ENCODE measurements at regions not wholly inside any gene's neighbourhood (a gene's known extent, or its start where the extent isn't known, plus 50 kb on each side); places are given as distances from the start of the nearest gene placed in this dataset.

DNA sequence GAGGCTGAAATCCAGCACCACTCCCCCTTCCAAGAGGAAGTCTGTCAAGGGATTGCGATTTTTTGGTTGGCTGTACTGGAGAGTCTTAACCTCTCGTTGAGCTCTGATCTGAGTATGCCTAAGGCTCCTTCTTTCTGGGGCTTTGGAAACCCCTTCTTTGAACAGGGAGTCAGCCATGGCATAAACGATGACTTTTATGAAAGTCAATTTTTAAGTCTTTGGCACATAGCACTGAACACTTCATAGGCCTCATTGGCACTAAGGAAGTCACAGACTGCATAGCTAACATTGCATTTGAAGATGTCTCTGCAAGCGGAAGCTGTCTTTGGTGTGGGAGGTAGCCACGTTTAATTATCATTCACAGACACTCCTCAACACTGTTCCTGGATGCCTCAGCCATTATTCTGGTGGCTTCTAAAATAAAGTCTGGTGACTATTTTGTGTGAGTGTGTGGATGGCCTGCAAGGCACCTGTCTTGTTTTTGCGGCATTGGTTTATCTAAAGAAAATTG, 148.2 kb upstream of the NCK2 start:
- no peak for DNase-seq (ENCODE audit: extremely low read depth, low read depth)

DNA sequence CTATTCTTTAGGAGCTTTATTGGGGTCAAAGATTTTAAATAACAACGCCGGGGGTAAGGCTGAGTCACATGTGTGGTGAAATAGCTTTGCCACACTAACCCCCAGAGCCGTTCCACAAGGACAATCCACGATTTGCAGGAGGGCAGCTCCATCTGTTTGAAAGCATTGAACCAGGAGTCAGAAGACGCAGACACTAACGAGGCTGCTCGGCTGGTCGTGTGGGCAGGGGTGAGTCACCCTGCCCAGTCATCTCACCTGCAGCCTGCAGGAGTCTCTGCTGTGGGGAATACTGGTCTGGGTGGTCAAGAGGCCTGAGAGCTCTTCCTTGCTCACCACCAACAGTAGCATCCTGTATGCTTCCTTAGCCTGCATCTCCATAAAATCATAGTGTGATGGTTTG, 149.2 kb upstream of the NCK2 start:
- DNase-seq (ENCODE audit: extremely low read depth, low read depth): no peak

DNA sequence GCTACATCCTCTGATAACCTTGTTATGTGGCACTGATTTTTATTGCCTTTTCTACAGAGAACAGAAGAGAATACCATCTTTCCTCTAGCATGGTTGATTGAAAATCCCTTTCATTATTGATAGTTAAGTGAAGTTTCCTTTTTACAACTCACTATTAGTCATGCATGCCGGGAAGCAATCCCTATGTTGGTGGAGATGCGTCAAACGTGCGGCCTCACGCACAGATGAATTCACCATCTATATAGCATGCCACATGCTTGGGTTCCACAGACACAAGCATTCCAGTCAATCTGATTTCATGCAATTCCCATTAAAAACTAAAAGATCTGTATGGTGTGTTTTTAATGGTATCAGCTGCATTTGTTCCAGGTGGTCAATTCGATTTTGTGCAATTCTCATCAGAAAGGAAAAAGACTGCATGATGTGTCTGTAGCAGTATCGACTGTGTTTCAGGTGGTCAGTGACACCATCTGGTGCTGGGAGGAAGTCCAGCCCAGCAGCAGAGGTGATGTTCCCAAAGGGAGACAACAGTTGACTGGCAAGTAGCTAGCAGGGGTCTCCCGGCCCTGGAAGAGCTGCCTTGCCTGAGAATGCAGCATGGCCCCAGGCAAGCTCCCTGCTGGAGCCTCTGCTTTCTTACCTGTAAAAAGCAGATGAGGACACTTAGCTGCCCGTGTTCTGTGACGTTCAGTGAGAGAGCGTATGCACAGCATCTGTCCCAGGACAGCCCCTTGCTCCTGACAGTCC, 151.3 kb upstream of the NCK2 start:
- no peak for DNase-seq (ENCODE audit: extremely low read depth, low read depth)

DNA sequence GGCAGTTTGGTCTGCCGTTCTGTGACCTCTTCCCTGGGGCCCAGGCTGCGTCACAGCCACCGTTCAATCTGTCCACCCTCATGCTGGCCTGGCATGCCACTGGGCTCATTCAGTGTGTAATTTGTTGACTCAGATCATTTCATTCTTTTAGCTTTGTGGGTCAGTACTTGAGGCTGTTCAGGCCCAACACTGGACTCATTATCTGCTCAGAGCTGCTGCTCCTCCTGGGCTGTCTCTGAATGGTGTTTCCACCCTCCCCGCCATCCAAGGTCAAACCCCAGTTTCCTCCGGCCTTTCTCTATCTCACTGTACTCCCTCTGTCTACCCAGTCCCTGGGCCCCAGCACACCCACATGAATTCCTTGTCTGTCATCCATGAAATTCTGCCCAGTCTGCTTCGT, 152.4 kb upstream of the NCK2 start:
- DNase-seq (ENCODE audit: extremely low read depth, low read depth): no peak

DNA sequence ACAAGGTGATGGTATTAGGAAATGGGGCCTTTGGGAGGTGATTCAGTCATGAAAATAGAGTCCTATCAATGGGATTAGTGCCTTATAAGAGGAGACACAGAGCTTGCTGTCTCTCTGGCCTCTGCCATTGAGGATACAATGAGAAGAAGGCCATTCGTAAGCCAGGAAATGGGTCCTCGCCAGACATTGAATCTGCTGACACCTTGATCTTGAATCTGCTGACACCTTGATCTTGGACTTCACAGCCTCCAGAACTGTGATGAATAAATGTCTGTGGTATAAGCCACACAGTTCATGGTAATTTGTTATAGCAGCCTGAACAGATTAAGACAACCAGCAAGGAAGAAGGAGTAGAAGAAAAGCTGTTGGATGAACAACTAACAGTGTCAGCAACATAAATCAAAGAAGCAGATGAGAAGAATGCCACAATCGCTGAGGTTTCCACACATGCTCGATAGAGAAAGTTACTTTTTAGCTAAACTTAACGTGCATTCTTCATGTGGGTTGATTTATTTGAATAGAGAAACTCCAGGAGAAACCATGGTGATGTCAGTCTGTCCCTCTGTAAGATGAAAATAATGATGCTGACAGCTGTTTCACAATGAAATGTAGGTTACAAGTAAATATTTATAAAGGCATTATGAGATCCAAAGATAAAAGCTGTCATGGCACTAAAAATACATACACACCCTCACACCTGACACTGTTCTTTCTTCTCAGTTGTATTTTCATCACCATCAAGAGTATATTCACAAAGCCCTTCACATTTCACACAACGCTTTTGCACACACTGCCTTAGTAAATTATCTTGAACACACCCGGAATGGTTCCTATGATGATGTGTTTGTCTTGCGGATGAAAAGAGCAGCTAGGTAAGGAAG, 153.7 kb upstream of the NCK2 start:
- no peak for DNase-seq (ENCODE audit: extremely low read depth, low read depth)

DNA sequence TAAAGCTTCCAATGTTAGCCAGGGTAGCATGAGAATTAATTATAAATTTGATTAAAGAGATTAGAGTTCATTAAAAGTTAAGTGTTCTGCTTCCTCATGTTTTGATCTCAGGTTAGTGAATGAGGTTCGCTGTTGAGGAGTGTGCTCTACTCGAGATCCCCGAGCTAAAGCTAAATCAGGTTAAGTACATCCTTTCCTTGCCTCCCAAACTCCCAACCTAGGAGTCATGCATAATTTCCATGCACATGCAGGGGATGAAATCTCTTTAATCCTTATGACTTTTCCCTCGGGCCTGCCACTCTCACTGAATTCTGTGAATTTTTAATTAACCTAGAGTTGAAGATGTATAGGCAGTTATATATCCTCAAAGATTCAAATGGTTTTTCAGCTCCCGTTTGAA, 156.1 kb upstream of the NCK2 start:
- DNase-seq (ENCODE audit: extremely low read depth, low read depth): no peak

DNA sequence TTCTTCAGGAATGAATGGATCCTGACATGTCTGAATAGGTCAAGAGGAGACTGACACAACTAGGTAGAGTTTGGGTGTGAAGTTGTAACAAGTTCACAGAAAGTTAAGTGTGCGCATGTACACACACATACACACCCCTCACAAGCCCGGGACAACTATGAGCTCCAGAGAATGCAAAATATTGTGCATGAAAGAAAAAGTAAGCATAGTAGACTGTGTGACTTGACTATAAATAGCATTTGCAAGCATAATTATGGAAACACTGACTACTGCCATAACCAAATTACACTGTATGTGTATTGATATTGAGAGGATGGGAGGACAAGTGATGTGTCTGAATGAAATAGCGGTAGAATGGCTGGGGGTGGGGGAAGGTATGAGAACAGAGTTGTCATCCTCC, 157.1 kb upstream of the NCK2 start:
- DNase-seq (ENCODE audit: extremely low read depth, low read depth): no peak

DNA sequence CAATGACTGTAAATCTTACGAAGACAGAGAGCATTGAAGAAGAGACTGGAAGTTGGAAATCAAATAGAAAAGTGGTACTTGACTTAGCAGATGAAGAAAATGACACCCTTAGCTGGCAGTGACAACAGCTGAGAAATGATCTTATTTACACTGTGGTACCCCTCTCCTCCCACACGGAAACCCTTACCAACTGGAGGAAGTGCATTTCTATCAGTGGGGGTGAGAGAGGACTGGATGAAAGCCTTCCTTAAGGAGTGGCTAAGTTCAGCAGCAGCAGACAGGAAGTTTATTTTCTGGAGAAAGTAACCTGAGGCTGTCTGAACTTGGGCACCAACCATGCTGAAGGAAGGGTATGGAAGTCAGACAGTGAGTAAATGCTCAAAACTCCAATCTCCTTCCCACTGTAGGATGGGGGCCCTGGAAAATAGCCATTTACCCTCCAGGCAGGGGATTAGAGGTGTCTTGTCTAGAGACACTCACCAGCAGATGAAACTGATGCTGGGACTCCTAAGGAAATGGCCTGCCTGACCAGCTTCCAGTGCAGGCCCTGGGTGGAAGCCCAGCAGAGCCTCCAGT, 160.2 kb upstream of the NCK2 start:
- no peak for DNase-seq (ENCODE audit: extremely low read depth, low read depth)

DNA sequence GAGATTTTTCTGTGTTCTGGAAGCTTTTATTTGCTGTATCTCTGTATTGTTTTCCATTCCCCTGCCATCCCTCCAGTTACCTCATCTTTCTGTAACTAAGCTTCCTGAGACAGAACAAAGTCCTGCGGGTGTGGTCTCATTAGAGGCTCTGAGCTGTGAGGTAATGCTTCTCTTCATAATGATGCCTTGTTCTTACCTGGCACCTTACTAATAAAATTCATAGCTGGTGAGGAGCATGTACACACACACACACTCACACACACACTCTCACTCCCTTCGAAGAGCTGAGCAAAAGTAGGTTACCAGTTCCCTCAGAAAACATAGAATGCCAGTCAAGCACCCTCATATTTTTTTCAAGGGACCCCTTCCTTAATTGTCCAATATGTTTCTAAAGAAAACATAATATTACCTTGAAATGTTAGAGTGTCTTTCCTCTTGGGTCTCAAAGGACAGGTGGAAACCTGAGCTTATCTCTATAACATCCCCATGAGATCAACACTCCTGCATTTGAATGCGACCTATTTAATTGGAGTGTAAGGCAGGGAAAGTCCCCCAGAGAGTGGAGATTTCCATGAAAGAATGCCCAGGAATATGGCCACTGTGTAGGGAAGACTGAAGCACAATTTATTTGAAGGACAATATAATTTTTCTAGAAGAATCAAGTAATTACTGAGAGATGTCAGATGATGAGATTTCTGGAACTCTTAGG, 161.6 kb upstream of the NCK2 start:
- no peak for DNase-seq (ENCODE audit: extremely low read depth, low read depth)

DNA sequence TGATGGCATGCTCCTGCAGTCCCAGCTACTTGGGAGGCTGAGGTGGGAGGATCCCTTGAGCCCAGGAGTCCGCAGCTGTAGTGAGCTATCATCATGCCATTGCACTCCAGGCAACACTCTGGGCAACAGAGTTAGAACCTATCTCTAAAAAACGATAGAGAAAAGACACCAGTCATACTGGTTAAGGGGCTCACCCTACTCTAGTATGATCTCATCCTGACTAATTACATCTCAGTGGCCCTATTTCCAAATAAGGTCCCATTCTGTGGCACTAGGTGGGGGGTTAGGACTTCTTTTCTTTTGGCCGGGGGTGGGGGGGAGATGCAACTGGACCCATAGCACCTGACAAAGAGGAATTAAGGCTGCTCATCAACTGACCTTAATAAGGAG, 163.2 kb upstream of the NCK2 start:
- no peak for DNase-seq (ENCODE audit: extremely low read depth, low read depth)

DNA sequence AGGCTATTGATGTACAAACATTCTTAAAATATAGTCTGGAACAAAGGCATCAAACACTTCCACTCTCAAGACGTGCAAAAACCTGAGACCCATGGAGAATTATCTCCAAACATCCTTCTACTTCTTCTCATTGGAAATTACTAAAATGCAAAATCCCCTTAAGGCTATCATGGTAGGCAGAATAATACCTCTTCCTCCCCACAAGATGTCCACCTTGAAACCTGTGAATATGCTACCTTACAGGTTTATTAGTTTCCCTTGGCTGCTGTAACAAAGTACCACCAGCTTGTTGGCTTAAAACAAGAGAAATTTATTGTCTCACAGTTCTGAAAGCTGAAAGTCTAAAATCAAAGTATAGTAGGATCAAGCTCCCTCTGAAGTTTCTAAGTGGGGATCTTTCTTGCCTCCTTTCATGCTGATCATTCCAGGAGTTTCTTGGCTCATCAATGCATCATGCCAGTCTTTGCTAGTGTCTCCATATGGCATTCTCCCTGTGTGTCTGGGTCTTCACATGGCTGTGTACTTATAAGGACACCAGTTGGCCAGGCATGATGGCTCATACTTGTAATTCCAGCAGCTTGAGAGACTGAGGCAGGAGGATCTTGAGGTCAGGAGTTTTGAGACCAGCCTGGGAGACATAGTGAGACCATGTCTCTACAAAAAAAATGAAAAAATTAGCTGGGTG, 163.7 kb upstream of the NCK2 start:
- no peak for DNase-seq (ENCODE audit: extremely low read depth, low read depth)

DNA sequence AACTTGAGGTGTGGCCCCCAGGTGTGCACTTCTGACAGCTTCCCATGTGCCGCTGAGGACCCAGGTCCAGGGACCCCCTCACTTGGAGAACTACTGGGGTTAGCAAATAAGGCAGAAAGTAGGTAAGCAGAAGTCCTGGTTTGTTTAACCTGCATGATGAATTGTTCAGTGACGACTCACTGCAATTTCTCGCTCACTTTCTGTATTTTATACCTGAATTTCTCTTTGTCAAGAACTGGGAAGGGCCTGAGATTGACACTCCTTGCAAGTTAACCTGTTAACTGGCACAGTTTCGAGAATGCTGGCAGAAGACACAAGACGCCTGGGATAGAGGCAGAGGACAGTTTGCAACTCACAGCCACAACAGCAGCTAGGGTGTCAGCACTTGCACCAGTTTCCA, 164.5 kb upstream of the NCK2 start:
- no peak for DNase-seq (ENCODE audit: extremely low read depth, low read depth)

DNA sequence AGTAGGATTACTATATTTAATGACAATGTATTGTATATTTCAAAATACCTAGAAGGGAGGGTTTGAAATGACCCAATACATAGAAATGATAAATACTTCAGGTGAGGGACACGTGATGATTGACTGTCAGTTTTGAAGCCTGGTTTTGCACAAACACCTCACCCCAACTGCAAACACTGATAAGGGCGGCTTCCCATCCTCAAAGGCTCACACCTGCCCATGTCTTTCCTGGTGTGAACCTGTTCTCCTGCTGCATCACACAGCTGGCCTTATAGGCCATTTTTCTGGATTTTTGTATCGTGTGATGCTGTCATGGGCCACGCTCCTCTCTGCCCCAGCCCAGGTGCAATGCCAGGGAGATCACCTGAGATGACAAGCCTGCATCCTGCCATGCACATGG, 166.5 kb upstream of the NCK2 start:
- no peak for DNase-seq (ENCODE audit: extremely low read depth, low read depth)

DNA sequence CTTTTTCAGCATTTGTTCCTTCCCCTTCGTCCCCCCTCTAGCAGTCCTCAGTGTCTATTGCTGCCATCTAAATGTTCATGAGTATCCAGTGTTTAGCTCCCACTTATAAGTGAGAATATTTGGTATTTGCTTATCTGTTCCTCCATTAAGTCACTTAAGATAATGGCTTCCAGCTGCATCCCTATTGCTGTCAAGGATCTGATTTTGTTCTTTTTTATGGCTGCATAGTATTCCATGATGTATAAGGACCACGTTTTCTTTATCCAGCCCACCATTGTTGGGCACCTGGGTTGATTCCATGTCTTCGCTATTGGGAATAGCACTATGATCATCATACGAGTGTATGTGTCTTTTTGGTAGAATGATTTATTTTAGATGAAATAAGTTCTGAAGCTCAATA, 166.9 kb upstream of the NCK2 start:
- no peak for DNase-seq (ENCODE audit: extremely low read depth, low read depth)

DNA sequence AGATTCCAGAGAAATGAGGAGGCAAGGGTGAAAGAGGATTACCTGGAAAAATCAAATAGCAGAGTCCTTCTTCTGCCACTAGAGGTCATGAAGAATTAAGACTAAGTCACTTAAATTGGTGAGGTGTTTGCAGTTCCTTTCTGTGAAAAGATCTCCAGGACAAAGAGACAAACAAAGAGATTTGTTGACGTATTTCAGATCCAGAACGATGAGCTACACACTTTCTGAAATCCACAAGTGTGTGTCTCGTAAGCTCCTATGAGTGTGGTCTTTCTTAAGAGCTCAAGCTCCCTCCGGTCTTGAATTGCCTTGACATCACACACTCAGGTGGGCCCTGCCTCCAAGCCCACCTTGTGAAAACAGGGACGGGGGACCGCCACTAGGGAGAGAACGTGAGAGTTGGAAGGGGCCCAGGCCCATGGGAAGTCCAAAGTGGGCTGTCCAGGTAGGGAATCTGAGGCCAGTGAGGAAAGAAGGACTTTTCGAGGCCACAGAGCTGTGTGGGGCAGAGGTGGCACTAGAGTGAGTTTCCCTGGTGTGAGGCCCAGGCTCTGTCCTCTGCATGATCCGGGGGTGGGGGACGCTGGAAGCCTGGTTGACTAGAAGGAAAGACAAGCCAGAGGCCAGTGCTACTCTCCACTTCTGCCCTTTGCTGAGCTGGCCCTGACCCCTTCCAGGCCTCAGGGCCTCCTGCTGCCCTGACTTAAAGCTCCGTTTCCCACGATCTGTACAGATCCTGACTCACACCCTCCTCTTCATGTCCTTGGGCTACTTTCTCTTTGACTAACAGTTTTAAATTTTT, 168.1 kb upstream of the NCK2 start:
- peak; percentile 6 for DNase-seq (ENCODE audit: extremely low read depth, low read depth)

DNA sequence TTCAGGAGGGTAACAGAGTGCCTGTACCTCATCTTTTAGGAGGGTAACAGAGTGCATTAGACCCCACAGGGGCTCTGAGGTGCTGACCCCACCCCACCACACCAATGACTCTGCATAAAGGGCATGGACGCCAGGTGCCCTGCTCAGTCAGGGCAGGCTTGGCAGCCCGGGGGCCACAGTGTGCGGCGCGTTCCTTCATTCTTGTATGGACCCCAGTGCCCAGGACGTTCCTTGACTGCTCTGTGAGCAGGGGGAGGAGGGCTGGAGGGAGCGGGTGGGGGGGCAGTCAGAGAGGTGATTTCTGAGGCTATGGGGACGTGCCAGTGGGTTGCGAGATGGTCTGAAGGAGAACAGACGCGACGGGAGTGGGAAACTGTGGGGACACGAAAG, 168.7 kb upstream of the NCK2 start:
- DNase-seq (ENCODE audit: extremely low read depth, low read depth): no peak

DNA sequence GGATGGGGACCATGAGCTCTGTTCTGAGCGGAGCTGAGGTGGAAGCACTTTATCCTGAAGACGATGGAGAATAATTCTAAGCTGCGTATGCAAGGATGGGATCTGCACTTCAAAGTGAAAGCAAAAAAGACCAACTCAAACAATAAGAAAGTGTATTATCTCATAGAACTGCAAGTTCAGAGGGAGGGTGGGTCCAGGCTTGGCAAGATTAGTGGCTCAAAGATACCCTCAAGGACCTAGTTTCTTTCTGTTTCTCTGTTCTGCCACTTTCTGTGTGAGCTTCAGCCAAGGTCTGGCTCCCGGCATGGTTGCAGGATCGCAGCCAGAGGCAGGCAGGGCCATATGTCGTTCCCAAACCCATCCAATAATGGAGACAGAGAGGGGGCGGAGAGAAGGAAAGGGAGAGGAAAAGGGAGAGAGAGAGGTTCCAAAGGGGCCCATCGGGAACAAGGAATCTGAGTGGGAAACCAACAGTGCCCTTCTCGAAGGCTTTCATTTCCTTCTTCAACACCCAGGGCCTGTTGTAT, 169.2 kb upstream of the NCK2 start:
- no peak for DNase-seq (ENCODE audit: extremely low read depth, low read depth)

DNA sequence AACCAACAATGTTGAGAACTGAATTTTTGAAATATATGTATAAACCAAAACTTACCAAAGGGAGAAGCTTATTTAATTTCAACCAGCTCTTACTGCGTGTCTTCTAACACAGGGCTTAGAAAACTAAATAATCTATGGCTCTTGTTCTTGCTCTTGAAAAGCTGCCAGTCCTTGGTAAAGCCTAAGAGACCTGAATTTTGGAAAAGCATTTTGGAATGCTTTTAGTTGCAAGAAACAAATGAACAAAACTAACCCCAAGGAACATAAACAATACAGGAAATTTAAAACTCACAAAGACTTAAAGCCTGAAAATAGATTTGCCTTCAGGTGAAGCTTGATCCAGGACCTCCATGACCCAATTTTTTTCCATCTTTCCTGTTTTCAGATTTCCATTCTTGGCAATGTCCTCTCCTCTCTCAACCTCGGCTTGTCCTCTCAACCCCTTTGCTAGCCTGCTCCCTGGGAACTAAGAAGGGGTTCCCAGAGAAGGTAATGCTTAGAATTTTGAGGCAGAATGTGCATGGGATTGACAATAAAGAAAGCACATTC, 169.8 kb upstream of the NCK2 start:
- no peak for DNase-seq (ENCODE audit: extremely low read depth, low read depth)

Measured in NCI-H460 (cell line).